Type B pancreatic cell (in vitro differentiated cells): ENCODE measurements at regions not wholly inside any gene's neighbourhood (a gene's known extent, or its start where the extent isn't known, plus 50 kb on each side); places are given as distances from the start of the nearest gene placed in this dataset.
"Not testable (repeated sequence)": the region's sequence is repeated elsewhere in the genome, so short reads cannot be mapped to it uniquely, and the experiment has no call there.

Source experiments
- DNase-seq: peaks from one replicate; pipeline ENCODE4 v3.0.0; 2021; ENCODE audit warnings: mixed read lengths; ENCODE audit not compliant: unreplicated experiment; ENCODE audit errors: extremely low spot score
- H3K27ac Mint-ChIP-seq: 2 replicates; pipeline ENCODE4 v1.8.0; 2021; ENCODE audit warnings: mild to moderate bottlenecking, mixed read lengths
- H3K27me3 Mint-ChIP-seq: 2 replicates; pipeline ENCODE4 v1.8.0; 2021; ENCODE audit warnings: mixed read lengths
- H3K36me3 Mint-ChIP-seq: 2 replicates; pipeline ENCODE4 v1.8.0; 2021; ENCODE audit warnings: mixed read lengths
- H3K4me1 Mint-ChIP-seq: one replicate; pipeline ENCODE4 v1.8.0; 2021; ENCODE audit warnings: mixed read lengths; ENCODE audit not compliant: unreplicated experiment
- H3K4me3 Mint-ChIP-seq: 2 replicates; pipeline ENCODE4 v1.8.0; 2021; ENCODE audit warnings: mild to moderate bottlenecking, mixed read lengths
- H3K9me3 Mint-ChIP-seq: 2 replicates; pipeline ENCODE4 v1.8.0; 2021; ENCODE audit warnings: mixed read lengths
- CTCF ChIP-seq: fragments of 200-600 bp; sonication (generic); conservative IDR thresholded peaks from 2 replicates; pipeline ENCODE4 v1.5.0; 2021; ENCODE audit warnings: antibody characterized with exemption, mild to moderate bottlenecking

DNA sequence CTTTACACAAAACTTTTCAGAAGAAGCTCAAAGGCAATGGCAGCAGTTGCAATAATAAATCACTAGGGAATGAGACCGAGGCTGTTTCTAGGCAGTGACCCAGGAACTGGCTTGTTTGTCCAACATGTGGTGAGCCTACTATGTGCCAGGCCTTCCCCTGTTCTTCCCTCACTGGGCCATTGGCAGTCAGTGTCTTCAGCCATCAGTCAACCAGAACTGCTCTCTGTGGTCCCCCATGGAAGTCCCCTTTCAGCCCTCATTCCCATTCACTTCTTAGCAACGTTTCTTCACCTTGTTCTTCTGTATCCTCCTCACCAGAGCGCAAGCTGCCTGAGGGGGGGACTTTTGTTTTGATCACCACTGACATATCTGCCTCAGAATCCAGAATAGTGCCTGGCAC is 274.1 kb downstream of the RRAGC start:
- H3K36me3 Mint-ChIP-seq = no peaks in the 10 kb centered on the region
- no peak for DNase-seq

GRCh38 chr1:38584448-38585355 is 274.9 kb downstream of the RRAGC start:
- Mint-ChIP-seq H3K36me3 (no peaks in the 10 kb centered on the region), H3K27me3 (peaks cover 50% of the 10 kb centered on the region), H3K4me3 (no peak overlapping the region), H3K27ac (no peak overlapping the region), H3K9me3 (peaks cover 12% of the 10 kb centered on the region), H3K4me1 (peaks cover 6% of the 10 kb centered on the region)
- TF ChIP-seq CTCF = no peak
- DNase-seq = no peak

More for the DNA sequence above, 274.1 kb downstream of the RRAGC start:
- Mint-ChIP-seq H3K4me3 (no peak overlapping the region), H3K27me3 (peaks cover 45% of the 10 kb centered on the region), H3K4me1 (peaks cover 6% of the 10 kb centered on the region), H3K27ac (no peak overlapping the region), H3K9me3 (peaks cover 12% of the 10 kb centered on the region)
- TF ChIP-seq CTCF = no peak

GRCh38 chr1:38583287-38583686 is 276.3 kb downstream of the RRAGC start:
- not testable (repeated sequence) for DNase-seq, H3K4me1 Mint-ChIP-seq, H3K4me3 Mint-ChIP-seq, H3K36me3 Mint-ChIP-seq, H3K27ac Mint-ChIP-seq
- Mint-ChIP-seq H3K27me3 (peaks cover 62% of the 10 kb centered on the region), H3K9me3 (peaks cover 12% of the 10 kb centered on the region)

- no peaks in the 10 kb centered on the region for H3K36me3 Mint-ChIP-seq
- no peak for TF ChIP-seq CTCF
- DNase-seq = no peak
- peaks cover 15% of the 10 kb centered on the region for H3K4me1 Mint-ChIP-seq
- H3K27ac Mint-ChIP-seq = no peak overlapping the region
- H3K9me3 Mint-ChIP-seq = peaks cover 12% of the 10 kb centered on the region
- H3K27me3 Mint-ChIP-seq = peaks cover 71% of the 10 kb centered on the region
- no peak overlapping the region for H3K4me3 Mint-ChIP-seq
Measured at GRCh38 chr1:38581396-38581795, 278.2 kb downstream of the RRAGC start.

- Mint-ChIP-seq H3K27ac (no peak overlapping the region), H3K4me1 (peaks cover 15% of the 10 kb centered on the region), H3K36me3 (no peaks in the 10 kb centered on the region), H3K27me3 (peaks cover 79% of the 10 kb centered on the region), H3K9me3 (peaks cover 12% of the 10 kb centered on the region), H3K4me3 (no peak overlapping the region)
- no peak for DNase-seq
- TF ChIP-seq CTCF = no peak
Measured at GRCh38 chr1:38580594-38580993, 279.0 kb downstream of the RRAGC start.

- DNase-seq = no peak
- H3K9me3 Mint-ChIP-seq = peaks cover 9% of the 10 kb centered on the region
- H3K36me3 Mint-ChIP-seq = no peaks in the 10 kb centered on the region
- peaks cover 15% of the 10 kb centered on the region for H3K4me1 Mint-ChIP-seq
- peaks cover 88% of the 10 kb centered on the region for H3K27me3 Mint-ChIP-seq
- TF ChIP-seq CTCF = no peak
- peak overlapping the region; percentile 85 for H3K4me3 Mint-ChIP-seq
- H3K27ac Mint-ChIP-seq = no peak overlapping the region
Measured at GRCh38 chr1:38579056-38579455, 280.5 kb downstream of the RRAGC start.
